ENCODE measurements at regions not wholly inside any gene's neighbourhood (a gene's known extent, or its start where the extent isn't known, plus 50 kb on each side); places are given as distances from the start of the nearest gene placed in this dataset.

DNA sequence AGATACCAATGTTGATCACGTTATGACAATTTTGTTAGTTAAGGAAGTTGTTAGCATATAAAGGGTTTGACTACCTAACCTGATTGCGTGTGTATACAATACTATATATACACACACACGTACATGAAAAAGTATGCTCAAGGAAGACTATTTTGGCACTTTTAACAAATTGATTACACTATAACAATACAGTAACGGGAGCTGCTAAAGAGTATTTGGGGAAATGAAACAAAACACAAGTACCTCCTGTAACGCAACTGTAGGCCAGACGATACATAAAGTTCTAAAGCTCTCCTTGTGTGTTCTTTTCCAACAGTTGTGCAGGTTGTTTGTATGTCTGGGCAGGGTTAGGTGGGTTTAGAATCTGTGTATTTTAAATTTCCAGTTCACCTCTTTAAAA is 98.7 kb downstream of the PLEKHG1 start:
- Histone ChIP-seq H3K23me2 (ENCODE audit: low read depth, low read length) (no peaks in the 10 kb centered on the region), H2AK5ac (ENCODE audit: low read depth, low read length) (no peak overlapping the region), H3K9me3 (ENCODE audit: insufficient read depth in 2 of 2, low read depth in 1 of 2, low read length in 1 of 2) (no peaks in the 10 kb centered on the region), H2BK15ac (ENCODE audit: low read length) (no peak overlapping the region), H3K27me3 (replicated peaks in 1 of 4; ENCODE audit: control insufficient read depth in 3 of 4, extremely low read depth in 1 of 4, insufficient read depth in 3 of 4, low read length in 3 of 4) (no peaks in the 10 kb centered on the region; a peak in 1 of 7 replicates), H3K4me3 (ENCODE audit: extremely low read depth in 1 of 4, insufficient read depth in 2 of 4, low read depth in 3 of 4, low read length in 4 of 4) (no peak overlapping the region), H4K8ac (ENCODE audit: extremely low read depth, insufficient read depth, low read length) (no peak overlapping the region), H3K4me1 (replicated peaks in 1 of 4; ENCODE audit: control insufficient read depth in 3 of 4, insufficient read depth in 4 of 4, low read length in 3 of 4) (no peaks in the 10 kb centered on the region), H3K56ac (replicated peaks; ENCODE audit: insufficient read length, low read depth, low read length) (no peak overlapping the region), H2BK20ac (ENCODE audit: low read length) (no peak overlapping the region), H4K91ac (replicated peaks; ENCODE audit: insufficient read length, low read length) (no peak overlapping the region), H3K36me3 (ENCODE audit: control insufficient read depth in 2 of 4, insufficient read depth in 4 of 4, low read length in 3 of 4) (no peaks in the 10 kb centered on the region), H3K4ac (replicated peaks; ENCODE audit: insufficient read length, low read depth, low read length) (no peak overlapping the region), H4K20me1 (replicated peaks in 1 of 2; ENCODE audit: control insufficient read depth in 1 of 2, insufficient read depth in 2 of 2, low read length in 2 of 2) (no peaks in the 10 kb centered on the region), H2BK12ac (ENCODE audit: low read depth, low read length) (no peak overlapping the region), H3K9ac (replicated peaks in 1 of 4; ENCODE audit: extremely low read depth in 1 of 4, low read depth in 3 of 4, low read length in 3 of 4) (no peak overlapping the region), H3K23ac (ENCODE audit: insufficient read length) (no peak overlapping the region), H2BK120ac (replicated peaks; ENCODE audit: low read depth, low read length) (no peak overlapping the region), H3K79me2 (ENCODE audit: control insufficient read depth in 1 of 2, insufficient read depth in 2 of 2, low read length in 2 of 2) (no peaks in the 10 kb centered on the region), H4K5ac (ENCODE audit: insufficient read length, low read depth, low read length) (no peak overlapping the region), H3K4me2 (ENCODE audit: insufficient read depth in 1 of 2, low read depth in 2 of 2, low read length in 2 of 2) (no peak overlapping the region), H3K18ac (ENCODE audit: extremely low read depth, low read length) (no peak overlapping the region), H3K14ac (ENCODE audit: insufficient read length) (no peak overlapping the region), H2AFZ (ENCODE audit: low read length) (no peak overlapping the region), H3K27ac (ENCODE audit: low read depth, low read length) (no peak overlapping the region), H3K79me1 (ENCODE audit: low read depth, low read length) (no peaks in the 10 kb centered on the region), H2BK5ac (ENCODE audit: low read depth, low read length) (no peak overlapping the region)
- CTCF ChIA-PET (ENCODE audit: partially characterized antibody): interaction anchor here (0.6 kb wide), 2 partner anchors 18 to 280 kb away, joined by 3 read pairs; no protein-coding TSS in a partner anchor
- POLR2A ChIA-PET (ENCODE audit: partially characterized antibody): interaction anchor here (0.7 kb wide), 1 partner anchor 95 kb away, joined by 3 read pairs; no protein-coding TSS in a partner anchor
- 83% methylated on average over 6 of the region's 6 CpGs; no CpG with 5 or more reads in 1 of the 2 experiments for WGBS, 2 experiments (ENCODE audit: extremely low coverage in 1 of 2, insufficient coverage in 1 of 2, insufficient read length in 1 of 2, insufficient replicate concordance in 2 of 2, low coverage in 1 of 2, low lambda C conversion rate in 2 of 2, missing lambda C conversion rate in 1 of 2)
- no peak for FAIRE-seq
- TF ChIP-seq POLR2A (IDR thresholded peaks at IDR 0.05; ENCODE audit: control extremely low read depth in 1 of 2, low read depth in 2 of 2, low read length in 2 of 2) (no peak), JUND (IDR thresholded peaks at IDR 0.05; ENCODE audit: low read length) (no peak), RAD21 (IDR thresholded peaks at IDR 0.05 in 1 of 2, conservative IDR thresholded peaks at IDR 0.05 in 1 of 2; ENCODE audit: low read depth in 2 of 2, low read length in 2 of 2) (no peak), EZH2 (IDR thresholded peaks at IDR 0.05; ENCODE audit: low read depth, low read length, severe bottlenecking) (no peak), TEAD4 (IDR thresholded peaks at IDR 0.05; ENCODE audit: low read depth, low read length) (no peak), POLR2AphosphoS5 (IDR thresholded peaks at IDR 0.05; ENCODE audit: low read depth, low read length) (no peak), BRCA1 (IDR thresholded peaks at IDR 0.05; ENCODE audit: low read depth, low read length) (no peak), NRF1 (IDR thresholded peaks at IDR 0.05; ENCODE audit: low read depth, low read length) (no peak), CREB1 (IDR thresholded peaks at IDR 0.05) (no peak), POU5F1 (IDR thresholded peaks at IDR 0.05; ENCODE audit: low read depth, low read length) (no peak), SP4 (IDR thresholded peaks at IDR 0.05; ENCODE audit: low read length) (no peak)
- DNase-seq (ENCODE audit: low read depth in 1 of 2, low spot score in 2 of 2): no peak

Measured in H1 (cell line).